AG04449 (cell line): ENCODE measurements at regions not wholly inside any gene's neighbourhood (a gene's known extent, or its start where the extent isn't known, plus 50 kb on each side); places are given as distances from the start of the nearest gene placed in this dataset.
A peak's percentile ranks its signal among the peaks of the same experiment; 100 is the strongest.

ENCODE experiments used
- CTCF ChIA-PET: fragments of 350-600 bp; formaldehyde crosslinking; extraction: SDS; loops from one replicate; lab custom pipeline; 2021; ENCODE audit warnings: antibody characterized with exemption; lab: Yijun Ruan, JAX
- POLR2A ChIA-PET: fragments of 400-600, 350-600 bp; formaldehyde crosslinking; extraction: SDS; loops from one replicate; lab custom pipeline; 2020; ENCODE audit warnings: antibody characterized with exemption, inconsistent platforms; lab: Yijun Ruan, JAX
- DNase-seq: peaks from one replicate; pipeline ENCODE4 v3.0.0-alpha.2; 2010; ENCODE audit warnings: low read depth, low spot score
- H3K4me3 ChIP-seq: 2 replicates; pipeline ENCODE4 v1.5.1; 2011; ENCODE audit warnings: low read depth, mild to moderate bottlenecking, control low read depth, low read length
- TF ChIP-seq, protein P1 (sequence below): IDR thresholded peaks from one replicate; pipeline ENCODE4 v1.5.1; 2011; ENCODE audit warnings: mild to moderate bottlenecking, moderate library complexity, low read length, control low read depth, inconsistent platforms; ENCODE audit not compliant: insufficient read depth; ENCODE audit errors: missing control alignments

GRCh38 chr6:71181565-71181964 lies 107.0 kb upstream of the OGFRL1 start:
- ChIA-PET CTCF (interaction anchor here (3.0 kb wide), 1 partner anchor 9 kb away, joined by 14 read pairs; no protein-coding TSS in a partner anchor), POLR2A (no interaction called here)
- H3K4me3 ChIP-seq: no peak overlapping the region
- TF ChIP-seq, protein P1, sequence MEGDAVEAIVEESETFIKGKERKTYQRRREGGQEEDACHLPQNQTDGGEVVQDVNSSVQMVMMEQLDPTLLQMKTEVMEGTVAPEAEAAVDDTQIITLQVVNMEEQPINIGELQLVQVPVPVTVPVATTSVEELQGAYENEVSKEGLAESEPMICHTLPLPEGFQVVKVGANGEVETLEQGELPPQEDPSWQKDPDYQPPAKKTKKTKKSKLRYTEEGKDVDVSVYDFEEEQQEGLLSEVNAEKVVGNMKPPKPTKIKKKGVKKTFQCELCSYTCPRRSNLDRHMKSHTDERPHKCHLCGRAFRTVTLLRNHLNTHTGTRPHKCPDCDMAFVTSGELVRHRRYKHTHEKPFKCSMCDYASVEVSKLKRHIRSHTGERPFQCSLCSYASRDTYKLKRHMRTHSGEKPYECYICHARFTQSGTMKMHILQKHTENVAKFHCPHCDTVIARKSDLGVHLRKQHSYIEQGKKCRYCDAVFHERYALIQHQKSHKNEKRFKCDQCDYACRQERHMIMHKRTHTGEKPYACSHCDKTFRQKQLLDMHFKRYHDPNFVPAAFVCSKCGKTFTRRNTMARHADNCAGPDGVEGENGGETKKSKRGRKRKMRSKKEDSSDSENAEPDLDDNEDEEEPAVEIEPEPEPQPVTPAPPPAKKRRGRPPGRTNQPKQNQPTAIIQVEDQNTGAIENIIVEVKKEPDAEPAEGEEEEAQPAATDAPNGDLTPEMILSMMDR: no peak
- peak; percentile 49 for DNase-seq

- H3K4me3 ChIP-seq: no peak overlapping the region
- ChIA-PET CTCF (interaction anchor here (1.1 to 3.0 kb wide), 6 partner anchors 158 to 325 kb away, joined by 4 to 14 read pairs (median 4); no protein-coding TSS in a partner anchor), POLR2A (no interaction called here)
- no peak for DNase-seq
- TF ChIP-seq, protein P1: no peak
These were observed 101.5 kb upstream of the OGFRL1 start for GRCh38 chr6:71187141-71187540.

DNA sequence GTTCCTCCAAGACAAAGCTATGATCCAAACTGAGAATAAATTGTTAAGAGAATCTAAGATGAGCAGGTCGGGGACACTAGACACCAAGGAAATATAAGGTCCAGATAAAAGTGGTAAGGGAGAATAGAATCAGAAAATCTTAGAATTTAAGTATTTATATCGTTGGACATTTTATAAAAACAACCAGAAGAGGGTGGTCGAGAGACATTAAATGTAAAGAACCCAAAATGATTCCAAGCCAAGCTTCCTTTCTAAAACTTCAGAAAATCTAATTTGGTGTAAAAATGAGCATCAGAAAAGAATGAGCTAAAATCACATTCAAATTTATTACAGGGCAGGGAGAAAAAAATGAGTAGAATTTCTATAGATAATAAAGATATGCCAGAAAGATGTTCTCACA lies 97.8 kb upstream of the OGFRL1 start:
- POLR2A ChIA-PET: no interaction called here
- CTCF ChIA-PET: interaction anchor here (0.7 to 7.0 kb wide), 35 partner anchors 8 to 322 kb away, joined by 3 to 65 read pairs (median 5); partner anchors contain the start of gene OGFRL1
- H3K4me3 ChIP-seq: no peak overlapping the region
- TF ChIP-seq, protein P1: no peak
- DNase-seq: no peak

DNA sequence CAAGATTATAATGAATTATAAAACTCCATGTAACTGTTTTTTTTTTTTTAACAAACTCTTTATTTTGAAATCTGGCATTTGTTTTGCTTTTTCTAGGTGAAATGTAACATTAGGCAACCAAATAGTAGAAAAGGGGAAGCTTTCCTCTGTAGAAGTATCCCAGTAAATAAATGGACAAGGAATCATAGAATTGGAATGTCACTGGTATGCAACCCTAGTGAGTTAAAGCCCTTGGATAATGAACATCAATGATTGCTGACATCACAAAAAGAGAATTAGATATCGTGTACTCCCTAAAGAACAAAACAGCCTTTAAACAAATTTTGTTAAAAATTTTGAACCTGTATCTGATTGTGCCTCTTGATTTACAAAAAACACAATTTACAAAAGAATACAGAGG lies 93.9 kb upstream of the OGFRL1 start:
- TF ChIP-seq, protein P1: no peak
- ChIA-PET POLR2A (no interaction called here), CTCF (interaction anchor here (0.8 to 7.0 kb wide), 6 partner anchors 10 to 287 kb away, joined by 3 to 65 read pairs (median 5); no protein-coding TSS in a partner anchor)
- no peak overlapping the region for H3K4me3 ChIP-seq
- DNase-seq: peak; percentile 44

DNA sequence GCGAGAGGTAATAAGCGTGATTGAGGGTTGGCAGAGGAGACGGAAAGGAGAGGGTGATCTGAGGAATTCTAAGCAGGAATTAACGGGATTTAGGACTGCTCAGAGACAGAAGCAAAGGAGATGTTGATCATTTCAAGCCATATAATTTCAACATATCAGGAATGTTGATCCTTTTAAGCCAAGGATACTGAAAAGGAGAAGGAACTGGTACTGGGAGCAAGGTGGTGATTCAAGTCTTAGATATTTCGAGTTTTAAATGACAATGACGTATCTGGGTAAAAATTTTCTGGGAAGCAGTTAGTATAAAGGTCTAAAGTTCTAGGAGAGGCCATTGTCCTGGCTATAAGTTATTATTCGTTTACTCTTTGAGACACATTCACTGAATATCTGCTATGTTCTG lies 91.3 kb upstream of the OGFRL1 start:
- DNase-seq: no peak
- TF ChIP-seq, protein P1: no peak
- H3K4me3 ChIP-seq: no peak overlapping the region
- ChIA-PET POLR2A (no interaction called here), CTCF (interaction anchor here (1.2 kb wide), 1 partner anchor 157 kb away, joined by 3 read pairs; no protein-coding TSS in a partner anchor)

DNA sequence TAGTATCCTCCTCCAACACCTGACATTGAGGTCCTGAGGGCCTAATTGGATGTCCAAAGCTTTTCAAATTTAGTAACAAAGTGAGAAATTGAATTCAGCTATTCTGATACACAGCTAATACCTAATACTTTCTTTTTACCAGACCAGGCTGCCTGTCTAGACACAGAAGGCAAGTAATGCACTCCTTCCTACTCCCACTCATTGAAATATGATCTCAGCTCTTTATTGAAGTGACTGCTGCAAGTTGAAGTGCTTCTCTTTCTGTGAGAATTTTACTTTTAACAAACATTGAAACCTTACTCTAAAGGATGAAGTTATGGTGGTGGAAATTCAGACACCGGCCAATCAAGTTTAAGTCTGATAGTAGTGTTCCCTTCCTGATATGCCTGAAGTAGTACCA lies 90.8 kb upstream of the OGFRL1 start:
- peak; percentile 29 for DNase-seq
- ChIA-PET CTCF (interaction anchor here (1.2 kb wide), 1 partner anchor 156 kb away, joined by 3 read pairs; no protein-coding TSS in a partner anchor), POLR2A (no interaction called here)
- TF ChIP-seq, protein P1: no peak
- no peak overlapping the region for H3K4me3 ChIP-seq
